Right hindlimb (tissue), 1 donor: ENCODE measurements at regions not wholly inside any gene's neighbourhood (a gene's known extent, or its start where the extent isn't known, plus 50 kb on each side); places are given as distances from the start of the nearest gene placed in this dataset.
"Not testable (repeated sequence)": the region's sequence is repeated elsewhere in the genome, so short reads cannot be mapped to it uniquely, and the experiment has no call there.

Experiments
- DNase-seq: peaks from one replicate; pipeline ENCODE4 v3.0.0-alpha.2; 2018

DNA sequence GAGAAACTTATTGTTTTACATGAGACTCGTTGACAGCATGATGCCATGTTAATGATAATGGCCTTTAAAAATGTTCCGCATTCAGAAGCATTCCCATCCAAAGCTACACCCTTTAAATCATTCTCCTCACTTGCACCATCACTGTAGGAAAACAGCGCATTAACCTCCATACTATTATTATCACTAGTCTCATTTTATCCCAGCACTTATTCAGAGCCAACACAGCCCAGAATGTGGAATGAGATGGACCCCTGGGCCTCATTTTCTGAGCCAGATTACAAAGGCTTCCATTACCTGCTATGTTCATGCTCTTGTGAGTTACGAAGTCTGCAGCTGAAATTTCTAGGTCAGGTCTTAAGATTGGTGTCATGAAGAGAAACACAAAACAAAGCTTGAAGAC lies 159.4 kb downstream of the HS3ST3A1 start:
- DNase-seq: no peak

DNA sequence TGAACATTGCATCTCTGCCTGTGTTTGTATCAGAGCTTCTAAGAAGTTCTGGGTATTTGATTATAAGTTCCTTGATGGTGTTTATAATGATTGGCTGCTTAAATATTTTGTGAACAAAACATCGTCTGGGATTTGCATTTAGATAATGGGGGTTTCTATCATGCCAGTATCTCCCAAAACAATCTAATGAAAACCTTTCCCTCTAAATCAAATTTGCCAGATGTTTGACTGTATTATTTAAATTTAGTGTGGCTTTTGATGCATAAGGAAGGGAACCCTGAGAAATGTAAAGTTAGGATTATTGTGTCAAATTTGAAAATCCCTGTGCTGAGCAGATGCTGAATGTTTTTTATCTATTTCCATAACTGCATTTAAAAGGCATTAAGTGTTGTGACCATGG lies 159.9 kb downstream of the HS3ST3A1 start:
- no peak for DNase-seq

DNA sequence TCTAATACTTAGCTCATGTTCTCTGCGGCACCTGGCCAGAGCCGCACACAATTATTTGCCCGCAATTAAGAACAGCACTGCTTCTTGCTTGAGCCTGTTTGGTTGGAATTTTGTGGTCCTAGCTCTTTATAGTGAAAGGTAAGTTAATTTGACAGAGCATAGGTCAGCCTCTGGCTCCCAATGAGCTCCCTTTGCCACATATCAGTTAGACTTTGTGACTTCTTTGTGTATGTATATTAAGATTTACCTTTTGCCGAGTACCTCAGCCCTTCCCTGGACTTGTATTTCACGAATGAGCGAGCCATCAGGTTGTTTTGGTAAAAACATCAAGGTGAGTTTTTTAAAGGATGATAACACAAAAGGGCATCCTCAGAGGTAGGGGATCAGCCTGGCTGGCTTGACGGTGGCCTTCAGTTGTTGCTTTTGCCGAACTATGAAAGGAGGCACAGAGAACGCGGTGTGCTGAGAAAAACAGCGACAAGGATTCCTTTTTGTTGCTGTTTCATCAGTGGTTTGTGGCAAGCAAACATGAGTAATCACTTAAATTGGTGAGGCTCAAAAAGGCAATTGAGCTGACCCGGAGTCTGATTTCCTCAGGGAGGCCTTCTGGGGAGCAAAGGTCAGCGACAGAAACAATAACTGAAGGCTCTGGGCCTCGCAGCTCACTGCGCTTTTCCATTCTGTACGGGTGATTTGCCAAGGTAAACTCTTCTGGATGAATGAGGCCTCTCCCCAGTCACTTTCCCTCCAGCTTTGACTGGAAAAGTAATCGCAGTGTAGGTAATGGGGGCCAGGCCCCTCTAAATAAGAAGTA lies 163.6 kb downstream of the HS3ST3A1 start:
- no peak for DNase-seq

DNA sequence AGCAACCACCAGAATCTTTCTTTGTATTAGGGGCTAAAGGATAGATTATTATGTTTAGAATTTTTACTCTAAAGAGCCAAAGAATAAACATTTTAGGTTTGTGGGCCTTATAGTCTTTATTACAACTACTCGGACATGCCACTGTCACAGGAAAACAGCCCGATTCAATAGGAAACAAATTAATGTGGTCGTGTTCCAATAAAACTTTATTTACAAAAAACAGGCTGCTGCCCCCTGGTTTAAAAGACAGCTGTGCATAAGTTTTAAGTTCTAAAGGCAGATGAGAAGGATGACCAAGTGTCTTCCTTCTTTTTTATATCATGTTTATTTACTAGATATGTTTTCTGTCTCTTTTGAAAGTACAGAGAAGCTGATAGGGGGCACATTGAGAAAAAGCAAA lies 166.5 kb downstream of the HS3ST3A1 start:
- no peak for DNase-seq

DNA sequence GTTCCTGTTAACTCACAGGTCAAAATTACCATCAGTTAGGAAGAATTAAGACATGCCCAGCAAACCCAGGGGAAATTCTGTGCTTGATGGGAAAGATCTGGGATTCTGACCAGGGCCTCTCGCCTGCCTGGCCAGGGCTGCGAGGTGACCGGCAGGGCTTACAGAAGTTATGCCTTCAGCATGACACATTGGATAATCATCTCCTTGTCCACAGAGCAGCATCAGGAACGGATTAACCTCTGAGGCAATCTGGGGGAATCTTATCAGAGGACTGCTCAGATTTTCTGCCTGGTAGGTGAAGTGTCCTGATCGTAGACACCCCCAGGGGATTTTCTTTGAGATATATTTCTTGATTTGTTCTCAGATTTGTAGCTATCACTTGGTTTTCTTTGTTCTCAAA lies 172.5 kb downstream of the HS3ST3A1 start:
- no peak for DNase-seq

DNA sequence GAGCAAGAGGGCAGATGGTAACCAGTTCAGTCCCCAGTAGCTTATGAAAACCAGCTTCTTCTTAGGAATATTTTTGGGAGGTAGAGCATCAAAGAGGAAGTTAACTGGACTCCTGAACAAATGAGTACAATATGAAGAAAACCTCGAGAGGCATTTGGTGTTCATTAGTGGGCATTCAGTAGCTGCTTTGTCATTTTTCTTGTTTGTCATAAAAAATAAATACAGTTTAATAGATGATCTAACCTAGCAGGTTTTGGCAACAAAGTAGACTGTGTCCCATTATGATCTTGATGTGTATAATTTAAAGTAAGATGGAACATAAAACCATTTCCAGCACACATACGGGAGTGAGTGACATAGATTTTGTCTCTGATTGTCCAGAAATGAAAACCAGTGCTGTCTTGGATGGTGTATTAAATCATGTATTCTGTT lies 173.1 kb downstream of the HS3ST3A1 start:
- DNase-seq: no peak

DNA sequence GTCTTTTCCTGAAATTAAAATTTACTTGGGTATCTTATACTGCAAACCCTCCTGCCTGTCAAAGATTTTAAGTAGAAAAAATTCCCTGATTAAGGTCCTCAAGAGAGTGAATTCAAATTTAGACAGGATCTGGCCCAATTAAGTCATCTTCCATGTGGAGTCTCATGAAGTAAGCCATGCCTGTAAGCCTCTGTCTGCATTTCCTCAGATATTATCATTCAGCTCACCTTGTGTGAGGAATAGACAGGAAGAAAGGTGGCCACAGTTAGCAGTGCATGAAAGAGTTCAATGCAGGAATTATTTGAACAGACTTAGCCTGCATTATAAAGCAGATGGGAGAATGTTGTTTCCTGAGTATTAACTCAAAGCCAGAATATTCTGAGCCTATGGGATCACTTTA lies 174.7 kb downstream of the HS3ST3A1 start:
- no peak for DNase-seq

DNA sequence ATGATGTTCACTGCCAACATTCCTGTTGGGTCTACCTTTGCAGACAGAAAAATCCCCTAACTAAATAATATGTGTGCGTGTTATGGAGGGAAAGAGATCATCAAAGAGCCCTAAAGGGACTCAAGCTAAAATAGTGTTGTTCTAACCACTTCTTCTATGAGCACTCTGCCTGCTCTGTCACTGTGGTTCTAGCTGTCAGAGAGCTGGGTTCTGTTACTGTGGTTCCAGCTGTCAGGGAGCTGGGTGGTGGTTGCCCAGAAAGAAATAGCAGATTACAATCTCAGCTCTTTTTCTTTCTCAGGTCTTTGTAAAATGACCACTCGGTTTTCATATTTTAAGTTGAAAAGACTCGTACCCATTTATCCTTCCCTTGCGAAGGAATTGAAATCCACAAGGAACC lies 176.3 kb downstream of the HS3ST3A1 start:
- no peak for DNase-seq

DNA sequence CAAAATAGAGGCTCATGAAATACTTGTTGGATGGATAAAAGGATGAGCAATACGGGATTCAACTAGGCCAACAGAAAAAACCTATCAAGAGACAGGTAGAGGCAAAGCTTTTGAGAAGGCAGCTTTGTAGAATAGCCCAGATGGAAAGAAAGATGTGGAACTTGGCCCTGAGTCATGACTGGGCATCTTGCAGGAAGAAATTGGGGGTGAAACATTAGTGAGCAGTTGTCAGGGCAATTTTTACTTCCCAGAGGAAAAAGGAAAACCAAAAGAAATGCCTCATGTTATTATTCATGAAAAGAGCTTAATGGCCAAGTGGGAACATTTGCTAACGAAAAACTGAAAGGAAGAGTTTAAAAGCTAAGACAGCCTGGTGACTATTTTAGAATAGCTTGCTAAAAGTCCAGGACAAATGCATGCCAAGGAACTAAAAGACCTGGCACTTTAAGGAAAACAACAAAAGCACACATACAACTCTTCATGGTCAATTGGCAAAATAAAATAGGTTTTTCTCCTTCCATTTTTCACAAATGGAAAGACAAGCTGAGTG lies 180.1 kb downstream of the HS3ST3A1 start:
- no peak for DNase-seq

DNA sequence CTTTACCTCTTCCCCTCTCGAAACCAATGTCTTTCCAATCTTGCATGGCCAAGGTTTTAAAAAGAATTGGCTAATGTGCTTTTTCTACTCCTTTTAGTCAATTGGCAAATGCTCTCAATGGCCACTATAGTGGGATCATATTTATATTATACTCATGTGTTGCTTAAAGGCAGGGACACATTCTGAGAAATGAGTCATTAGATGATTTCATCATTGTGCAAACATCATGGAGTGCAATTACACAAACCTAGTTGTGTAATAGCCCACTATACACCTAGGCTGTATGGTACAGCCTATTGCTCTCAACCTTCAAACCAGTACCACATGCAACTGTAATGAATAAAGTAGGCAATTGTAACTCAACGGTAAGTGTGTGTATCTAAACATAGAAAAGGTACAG lies 180.9 kb downstream of the HS3ST3A1 start:
- DNase-seq: no peak

DNA sequence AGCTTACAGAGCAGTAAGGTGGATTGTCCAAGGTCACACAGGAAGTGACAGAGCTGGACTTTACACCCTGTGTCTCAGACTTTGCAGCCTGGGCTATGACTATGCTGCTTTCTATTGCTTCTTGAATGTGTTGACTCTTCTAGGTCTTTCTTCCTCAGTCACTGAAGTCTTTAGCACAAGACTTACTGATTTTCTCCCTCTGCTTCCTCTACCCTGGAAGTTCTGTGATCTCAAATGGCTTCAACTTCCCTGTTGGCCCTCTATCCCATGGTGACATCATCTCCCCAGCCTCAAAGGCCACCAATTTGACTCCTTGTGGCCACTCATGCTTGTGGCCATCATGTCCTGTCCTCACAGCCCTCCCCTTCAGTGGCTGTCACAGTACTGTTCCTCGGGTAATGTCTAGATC lies 181.3 kb downstream of the HS3ST3A1 start:
- no peak for DNase-seq

DNA sequence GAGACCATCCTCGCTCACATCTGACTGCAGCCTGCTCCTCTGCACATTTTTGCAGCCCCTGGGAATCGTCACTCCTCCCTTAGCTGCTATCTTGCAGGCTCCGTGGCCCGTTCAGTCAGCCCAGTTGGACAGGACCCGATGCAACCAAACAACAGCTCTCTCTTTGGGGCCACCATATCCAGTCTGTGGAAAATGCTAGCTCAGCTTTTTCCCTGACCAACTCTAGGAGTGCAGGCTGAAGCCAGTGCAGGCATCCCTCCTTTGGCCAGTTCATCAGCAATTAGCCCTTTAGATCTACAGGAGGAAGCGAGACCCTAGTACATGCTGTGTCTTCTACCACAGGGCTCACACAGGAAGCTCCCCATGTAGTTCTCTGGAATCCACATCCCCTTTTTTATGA lies 182.1 kb downstream of the HS3ST3A1 start:
- DNase-seq: no peak

DNA sequence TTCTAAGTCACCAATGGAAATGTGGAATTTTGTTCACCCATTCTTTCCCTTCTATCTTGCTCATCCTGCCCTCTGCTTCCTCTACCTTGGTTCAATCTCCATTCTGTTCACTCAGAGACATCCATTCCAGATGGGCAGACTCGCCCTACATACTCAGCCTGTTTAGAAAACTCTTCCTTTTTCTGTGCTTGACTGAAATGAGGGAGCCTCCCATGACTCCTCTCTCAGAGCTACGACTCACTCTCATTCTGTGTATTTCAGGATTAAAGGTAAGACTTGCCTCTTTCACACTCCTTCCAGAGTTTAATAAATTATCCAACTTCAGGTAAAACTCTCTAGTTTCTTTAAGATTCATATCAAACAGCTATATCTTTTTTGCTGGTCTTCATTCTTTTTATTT lies 182.8 kb downstream of the HS3ST3A1 start:
- no peak for DNase-seq

DNA sequence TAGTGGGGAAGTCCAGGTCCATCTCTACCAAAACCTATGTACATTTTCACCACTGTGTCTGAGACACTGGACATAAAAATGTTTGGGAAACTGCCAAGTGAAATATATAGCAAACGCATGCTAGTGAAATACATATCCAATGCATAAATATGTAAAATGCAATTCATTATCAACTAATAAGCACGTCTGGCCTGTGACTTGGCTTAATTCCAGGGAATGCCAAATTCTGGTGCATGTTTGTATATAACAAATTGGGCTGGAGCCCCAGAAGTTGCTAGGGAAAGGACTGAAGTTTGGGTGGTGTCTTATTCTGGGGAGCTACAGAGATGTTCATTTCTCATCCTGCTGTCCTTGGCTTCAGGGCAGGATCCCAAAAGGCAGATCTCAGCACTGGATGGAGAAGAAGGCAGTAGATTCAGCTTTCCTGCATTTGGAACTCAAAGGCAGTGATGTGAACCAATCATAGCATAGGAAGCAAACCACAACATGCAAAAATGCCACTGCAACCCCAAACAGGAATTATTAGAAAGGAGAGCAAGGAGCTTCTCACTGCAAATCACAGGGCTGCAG lies 184.3 kb downstream of the HS3ST3A1 start:
- no peak for DNase-seq

DNA sequence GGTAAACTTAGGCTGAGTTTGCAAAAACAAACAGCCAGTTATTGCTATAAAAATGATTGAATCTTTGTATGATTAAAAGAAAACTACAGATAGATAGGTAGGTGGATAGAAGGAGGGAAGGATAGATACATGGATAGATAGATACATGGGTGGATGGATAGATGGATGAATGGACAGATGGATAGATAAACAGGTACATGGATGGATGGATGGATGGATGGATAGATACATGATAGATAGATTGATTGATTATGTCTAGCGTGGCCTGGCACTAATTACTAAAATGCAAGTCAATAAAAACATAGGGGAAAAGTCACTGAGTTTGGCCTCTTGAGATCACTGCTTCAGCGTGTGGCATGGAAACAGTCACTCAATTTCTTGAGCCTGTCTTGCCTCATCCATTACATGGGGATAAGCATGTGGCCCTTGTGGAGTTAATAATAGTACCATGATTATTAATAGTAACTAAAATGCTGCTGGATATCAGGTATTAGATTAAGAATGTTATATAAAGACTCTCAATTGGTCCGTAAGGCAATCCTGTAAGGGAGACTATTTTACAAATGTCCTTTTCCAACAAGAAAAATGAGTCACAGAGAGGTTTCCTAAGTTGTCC lies 184.9 kb downstream of the HS3ST3A1 start:
- no peak for DNase-seq

DNA sequence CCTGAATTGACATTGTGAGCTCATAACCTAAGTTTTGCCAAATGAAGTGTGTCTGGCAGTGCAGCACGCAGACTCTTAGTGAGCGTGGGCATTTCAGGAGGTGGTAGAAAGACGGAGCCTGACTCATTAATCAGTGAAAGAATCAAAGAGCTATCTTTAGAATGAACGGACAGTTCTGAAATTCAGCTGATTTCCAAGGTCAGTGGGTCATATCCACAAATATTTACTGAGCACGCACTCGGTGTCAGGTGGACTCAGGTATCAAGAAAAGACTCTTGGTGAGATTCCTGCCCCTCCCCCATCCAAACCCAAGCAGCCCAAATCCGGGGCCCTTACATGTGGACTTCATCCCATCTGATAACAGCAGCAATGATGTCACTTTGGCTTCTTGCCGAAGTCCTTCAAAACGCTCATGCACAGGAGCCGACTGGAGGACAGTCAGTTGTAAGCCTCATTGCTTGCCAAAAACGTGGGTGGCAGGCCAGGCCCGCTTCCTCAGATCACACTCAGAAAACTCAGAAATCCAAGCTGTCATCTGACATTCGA lies 185.8 kb downstream of the HS3ST3A1 start:
- no peak for DNase-seq

DNA sequence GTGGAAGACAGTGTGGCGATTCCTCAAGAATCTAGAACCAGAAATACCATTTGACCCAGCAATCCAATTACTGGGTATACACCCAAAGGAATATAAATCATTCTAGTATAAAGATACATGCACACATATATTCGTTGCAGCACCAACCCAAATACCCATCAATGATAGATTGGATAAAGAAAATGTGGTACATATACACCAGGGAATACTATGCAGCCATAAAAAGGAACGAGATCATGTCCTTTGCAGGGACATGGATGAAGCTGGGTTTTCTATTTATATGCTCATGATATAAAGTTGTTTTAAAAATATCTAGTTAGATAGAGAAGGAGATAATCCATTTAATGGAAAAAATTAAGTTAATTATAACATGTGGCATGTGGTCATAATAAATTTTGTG lies 186.5 kb downstream of the HS3ST3A1 start:
- not testable (repeated sequence) for DNase-seq

DNA sequence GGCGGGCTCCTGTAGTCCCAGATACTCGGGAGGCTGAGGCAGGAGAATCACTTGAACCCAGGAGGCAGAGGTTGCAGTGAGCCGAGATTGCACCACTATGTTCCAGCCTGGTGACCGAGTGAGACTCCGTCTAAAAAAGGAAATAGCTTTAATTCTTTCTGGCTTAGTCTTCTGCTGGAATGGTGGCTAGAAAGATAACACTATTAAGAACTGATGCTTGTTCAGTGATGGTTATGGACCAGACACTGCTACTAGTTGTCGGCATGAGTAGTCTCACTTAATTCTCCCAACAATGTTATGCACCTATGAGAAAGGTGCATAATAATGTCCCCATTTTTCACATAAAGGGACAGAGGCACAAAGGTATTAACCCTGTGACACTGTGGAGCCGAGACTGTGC lies 188.7 kb downstream of the HS3ST3A1 start:
- DNase-seq: no peak

DNA sequence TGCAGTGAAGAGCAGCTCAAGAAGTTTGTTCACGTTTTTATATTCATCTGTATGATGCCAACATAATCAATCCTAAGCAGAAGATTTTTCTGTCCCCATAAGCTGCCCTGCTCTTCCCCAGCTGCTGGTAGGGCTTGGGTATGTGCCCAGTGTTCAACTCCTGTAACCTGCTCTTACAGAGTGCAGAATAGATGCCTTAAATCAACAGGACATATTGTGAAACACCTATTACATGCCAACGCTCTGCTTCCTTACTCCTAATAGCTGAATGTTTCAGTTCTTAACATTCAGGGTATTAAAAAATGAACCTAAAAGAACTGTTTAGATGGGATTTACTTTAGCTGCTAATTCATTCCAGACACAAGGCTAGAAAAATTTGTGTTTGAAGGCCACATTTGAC lies 190.9 kb downstream of the HS3ST3A1 start:
- DNase-seq: no peak

DNA sequence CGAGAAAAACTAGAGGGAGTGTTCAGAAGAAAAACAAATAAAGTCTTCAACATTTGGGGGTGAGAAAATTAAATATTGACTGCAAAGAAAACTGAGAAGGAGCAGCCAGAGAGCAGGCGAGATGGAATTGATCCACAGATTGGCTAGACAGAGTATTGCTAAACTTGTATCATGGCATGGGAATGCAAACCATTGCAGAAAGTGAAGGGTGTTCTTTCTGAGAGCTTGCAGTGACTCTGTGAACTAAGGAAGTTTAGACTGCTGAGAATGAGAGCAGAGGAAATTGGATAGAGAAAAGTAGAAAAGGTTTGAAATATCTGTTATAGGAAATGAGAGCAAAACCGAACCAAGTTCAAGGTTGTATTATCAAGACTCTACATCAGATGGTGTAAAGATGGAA lies 191.5 kb downstream of the HS3ST3A1 start:
- no peak for DNase-seq

DNA sequence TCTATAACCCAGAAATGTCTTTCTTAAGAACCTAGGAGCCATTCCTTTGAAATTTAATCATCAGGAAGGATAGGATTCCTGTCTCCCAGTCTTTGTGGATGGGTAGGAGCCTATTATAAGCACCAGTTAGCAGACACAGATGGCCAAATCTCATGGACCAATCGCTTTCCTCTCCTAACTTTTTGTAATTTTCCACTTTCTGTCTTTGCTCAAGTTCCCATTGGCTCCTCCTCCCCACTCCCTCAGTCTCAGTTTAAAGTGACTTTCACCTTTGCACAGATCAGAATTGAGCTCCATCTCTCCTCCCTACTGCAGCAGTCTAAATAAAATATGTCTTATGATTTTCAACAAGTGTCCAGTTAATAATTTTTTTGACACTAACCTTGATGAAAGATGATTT lies 192.3 kb downstream of the HS3ST3A1 start:
- no peak for DNase-seq

DNA sequence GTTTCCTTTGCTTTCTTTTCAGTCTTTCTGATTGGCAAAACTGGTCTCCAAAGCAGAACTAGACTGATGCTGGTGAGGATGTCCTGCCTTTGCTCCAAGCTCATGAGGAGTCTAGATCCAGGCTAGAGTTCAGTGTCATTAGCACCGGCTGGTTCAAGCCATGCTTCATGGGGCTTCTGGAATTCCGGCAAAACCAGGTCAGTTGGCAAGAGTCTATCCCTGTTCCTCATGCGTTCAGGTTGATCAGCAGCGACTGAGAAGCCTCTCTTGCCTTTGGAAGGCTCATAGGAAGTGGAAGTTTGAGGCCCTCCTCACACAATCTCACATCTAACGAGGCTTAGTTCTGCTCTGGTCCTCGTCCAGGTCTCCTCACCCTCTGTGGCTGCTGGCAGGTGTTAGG lies 194.3 kb downstream of the HS3ST3A1 start:
- no peak for DNase-seq

DNA sequence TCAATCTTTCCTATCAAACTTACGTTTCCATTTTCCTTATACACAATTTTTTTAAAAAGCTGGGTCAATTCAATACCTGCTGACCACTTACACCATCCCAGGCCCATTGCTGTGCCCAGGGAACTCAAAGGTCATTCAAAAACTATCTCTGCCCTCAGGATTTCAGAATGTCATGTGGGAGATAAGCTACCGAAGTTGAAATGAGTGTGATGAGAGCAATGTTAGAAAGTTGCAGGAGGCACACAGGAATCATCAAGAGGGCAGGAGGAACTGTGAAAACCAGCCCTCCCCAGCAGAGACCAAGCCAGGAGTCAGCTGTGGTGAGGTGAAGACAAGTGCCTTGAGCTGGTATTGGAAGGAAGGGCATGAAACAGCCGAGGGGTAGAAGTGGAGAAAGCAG lies 195.9 kb downstream of the HS3ST3A1 start:
- no peak for DNase-seq

DNA sequence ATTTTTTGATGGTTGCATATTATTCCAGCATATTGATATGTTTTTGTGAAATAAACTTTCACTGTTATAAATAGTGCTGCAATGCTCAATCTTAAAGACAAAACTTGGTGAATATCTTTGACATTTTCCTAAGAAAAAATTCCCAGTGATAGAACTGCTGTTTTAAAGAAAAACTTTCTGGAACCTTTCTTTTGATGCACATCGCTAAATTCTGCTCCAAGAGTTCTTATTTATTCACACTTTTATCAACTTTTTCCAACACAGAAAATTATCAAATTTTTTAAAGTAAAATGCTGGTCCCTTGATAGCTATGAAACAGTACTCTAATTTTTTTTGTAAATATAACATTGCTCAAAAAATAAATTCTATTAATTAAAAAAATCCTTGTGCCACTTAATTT lies 196.6 kb downstream of the HS3ST3A1 start:
- DNase-seq: no peak
